B cell (primary cell): ENCODE measurements at regions not wholly inside any gene's neighbourhood (a gene's known extent, or its start where the extent isn't known, plus 50 kb on each side); places are given as distances from the start of the nearest gene placed in this dataset.

Experiments
- ATAC-seq: fragments of 200-7000 bp; cut with Tn5 transposase; one replicate; pipeline ENCODE4 v1.10.0; 2021; ENCODE audit warnings: low read depth, mild to moderate bottlenecking, moderate number of reproducible peaks, moderate library complexity
- CTCF ChIA-PET: fragments of 350-600 bp; sonication (Branson Sonifier 250); formaldehyde crosslinking; loops from one replicate; lab custom pipeline; 2021; ENCODE audit warnings: antibody characterized with exemption, inconsistent platforms; lab: Charles Lee
- POLR2A ChIA-PET: fragments of 350-600 bp; sonication (Branson Sonifier 250); formaldehyde crosslinking; loops from one replicate; lab custom pipeline; 2021; ENCODE audit warnings: antibody characterized with exemption; lab: Charles Lee
- DNase-seq: peaks from one replicate; pipeline ENCODE4 v3.0.0; 2013
- H2AFZ ChIP-seq: 2 replicates; pipeline ENCODE4 v1.6.1; 2012; ENCODE audit warnings: mild to moderate bottlenecking, low read depth, low read length; ENCODE audit not compliant: insufficient read depth, poor library complexity, severe bottlenecking
- H3K27ac ChIP-seq, 2 donors: 1 replicate in 1 of 2; 2 replicates in 1 of 2; pipeline ENCODE4 v1.5.1; 2012 to 2013; ENCODE audit warnings: low read length in 2 of 2, mild to moderate bottlenecking in 2 of 2, moderate library complexity in 1 of 2
- H3K27me3 ChIP-seq, 4 experiments: fragments of 200-600 bp in 1 of 4; sonication (generic) in 1 of 4; replicated peaks in 1 of 4; 1 replicate in 2 of 4; 2 replicates in 2 of 4; pipeline versions ENCODE4 v1.6.1 to v1.7.0; 2013 to 2016; ENCODE audit warnings: low read length in 3 of 4, mild to moderate bottlenecking in 2 of 4, mixed read lengths in 1 of 4, moderate library complexity in 1 of 4; ENCODE audit not compliant: insufficient read depth in 4 of 4, control insufficient read depth in 3 of 4; ENCODE audit errors: control extremely low read depth in 1 of 4
- H3K36me3 ChIP-seq, 2 experiments: replicated peaks in 1 of 2; 1 replicate in 1 of 2; 2 replicates in 1 of 2; pipeline versions ENCODE4 v1.6.1 to v1.7.1; 2013; ENCODE audit warnings: low read length in 1 of 2; ENCODE audit not compliant: insufficient read depth in 2 of 2, control insufficient read depth in 1 of 2; ENCODE audit errors: control extremely low read depth in 1 of 2, extremely low read depth in 1 of 2
- H3K4me1 ChIP-seq, 2 donors: fragments of 200-600 bp in 1 of 2; sonication (generic) in 1 of 2; 1 replicate in 1 of 2; 2 replicates in 1 of 2; pipeline versions ENCODE4 v1.5.1 to v1.6.1; 2013 to 2017; ENCODE audit warnings: low read length in 2 of 2; ENCODE audit not compliant: control insufficient read depth in 2 of 2, insufficient read depth in 2 of 2
- H3K4me2 ChIP-seq: replicated peaks from 2 replicates; pipeline ENCODE3; 2012; ENCODE audit warnings: mild to moderate bottlenecking, low read depth, low read length; ENCODE audit not compliant: poor library complexity, severe bottlenecking
- H3K4me3 ChIP-seq, 5 experiments: fragments of 200-600 bp in 1 of 5; sonication (generic) in 1 of 5; 1 replicate in 3 of 5; 2 replicates in 2 of 5; pipeline versions ENCODE4 v1.5.1 to v1.7.0; 2011 to 2016; ENCODE audit warnings: low read length in 4 of 5, mild to moderate bottlenecking in 4 of 5, low read depth in 2 of 5, control low read depth in 1 of 5, moderate library complexity in 1 of 5; ENCODE audit not compliant: insufficient read depth in 1 of 5; ENCODE audit errors: control extremely low read depth in 1 of 5, extremely low read depth in 1 of 5
- H3K79me2 ChIP-seq: fragments of 200-600 bp; sonication (generic); one replicate; pipeline ENCODE4 v1.6.0; 2016; ENCODE audit warnings: low read length; ENCODE audit not compliant: control insufficient read depth, insufficient read depth
- H3K9ac ChIP-seq: fragments of 200-600 bp; sonication (generic); 2 replicates; pipeline ENCODE4 v1.6.1; 2017; ENCODE audit warnings: mild to moderate bottlenecking, low read length, moderate library complexity
- H3K9me3 ChIP-seq, 3 donors: one replicate each; pipeline versions ENCODE4 v1.6.1 to v1.7.1; 2013; ENCODE audit warnings: low read length in 2 of 3; ENCODE audit not compliant: control insufficient read depth in 2 of 3, insufficient read depth in 1 of 3; ENCODE audit errors: control extremely low read depth in 1 of 3
- H4K20me1 ChIP-seq: 2 replicates; pipeline ENCODE4 v1.6.0; 2012; ENCODE audit warnings: mild to moderate bottlenecking, low read length; ENCODE audit not compliant: insufficient read depth, control insufficient read depth, poor library complexity, severe bottlenecking
- H3K27ac Mint-ChIP-seq: one replicate; pipeline ENCODE4 v1.8.0; 2021; ENCODE audit warnings: mixed read lengths
- H3K27me3 Mint-ChIP-seq: one replicate; pipeline ENCODE4 v1.8.0; 2021; ENCODE audit warnings: mixed read lengths
- H3K4me1 Mint-ChIP-seq: one replicate; pipeline ENCODE4 v1.8.0; 2021; ENCODE audit warnings: mixed read lengths
- H3K4me3 Mint-ChIP-seq: one replicate; pipeline ENCODE4 v1.8.0; 2021; ENCODE audit warnings: mixed read lengths
- H3K9me3 Mint-ChIP-seq: one replicate; pipeline ENCODE4 v1.8.0; 2022; ENCODE audit warnings: mixed read lengths; ENCODE audit not compliant: insufficient read depth
- CTCF ChIP-seq: fragments of 200-600 bp; IDR thresholded peaks from one replicate; pipeline ENCODE4 v1.8.0; 2022; ENCODE audit warnings: antibody characterized with exemption, mild to moderate bottlenecking
- EZH2 ChIP-seq: IDR thresholded peaks from 2 replicates; pipeline ENCODE4 v1.6.1; 2012; ENCODE audit warnings: borderline replicate concordance, low read depth, mild to moderate bottlenecking, moderate library complexity, low read length; ENCODE audit not compliant: insufficient read depth, poor library complexity, severe bottlenecking
- WGBS: methylation state at CpG from one replicate; pipeline ENCODE4 v1.1.5; 2013; ENCODE audit warnings: missing lambda C conversion rate; ENCODE audit not compliant: insufficient coverage; 5-methylcytosine and 5-hydroxymethylcytosine counted together
- intact Hi-C: fragments of 100-400 bp; cut with micrococcal nuclease; formaldehyde crosslinking; loops from one replicate; pipeline ENCODE4 v1.10.0; 2022

GRCh38 chr6:23424584-23424983 lies 701.4 kb upstream of the NRSN1 start:
- H3K79me2 ChIP-seq, result no peaks in the 10 kb centered on the region
- H3K27ac ChIP-seq, result no peak overlapping the region
- H3K4me3 ChIP-seq, result no peak overlapping the region
- H3K9me3 ChIP-seq, result peaks cover 0 to 11% (median 0%) of the 10 kb centered on the region in 3 donors
- no peak for ATAC-seq
- H3K36me3 ChIP-seq, result no peaks in the 10 kb centered on the region
- H3K27me3 ChIP-seq, result no peaks in the 10 kb centered on the region
- TF ChIP-seq EZH2, result no peak
- no peak for TF ChIP-seq CTCF
- no peak for DNase-seq
- Mint-ChIP-seq H3K4me1 (no peaks in the 10 kb centered on the region), H3K27me3 (no peaks in the 10 kb centered on the region), H3K27ac (no peak overlapping the region), H3K4me3 (no peak overlapping the region), H3K9me3 (peaks cover 5% of the 10 kb centered on the region)
- no peaks in the 10 kb centered on the region for H4K20me1 ChIP-seq
- no peaks in the 10 kb centered on the region for H3K4me1 ChIP-seq
- no peak overlapping the region for H3K4me2 ChIP-seq
- no peak overlapping the region for H3K9ac ChIP-seq
- H2AFZ ChIP-seq, result no peak overlapping the region
- CTCF ChIA-PET, result no interaction called here
- intact Hi-C loops, result no loop called here
- POLR2A ChIA-PET, result no interaction called here
- WGBS, result 90% methylated on average over 3 of the region's 3 CpGs

- Histone ChIP-seq H3K9ac (no peak overlapping the region), H4K20me1 (no peaks in the 10 kb centered on the region), H3K9me3 (peaks cover 0 to 4% (median 0%) of the 10 kb centered on the region in 3 donors), H3K4me2 (no peak overlapping the region), H3K36me3 (no peaks in the 10 kb centered on the region), H3K79me2 (no peaks in the 10 kb centered on the region), H3K4me3 (no peak overlapping the region), H3K27ac (no peak overlapping the region), H3K4me1 (no peaks in the 10 kb centered on the region), H3K27me3 (no peaks in the 10 kb centered on the region), H2AFZ (no peak overlapping the region)
- DNase-seq (no peak), ATAC-seq (no peak)
- intact Hi-C loops, result no loop called here
- Mint-ChIP-seq H3K4me1 (no peaks in the 10 kb centered on the region), H3K27me3 (no peaks in the 10 kb centered on the region), H3K9me3 (peaks cover 4% of the 10 kb centered on the region), H3K4me3 (no peak overlapping the region), H3K27ac (no peak overlapping the region)
- CTCF ChIA-PET, result no interaction called here
- POLR2A ChIA-PET, result no interaction called here
- TF ChIP-seq CTCF, result no peak
- TF ChIP-seq EZH2, result no peak
- WGBS, result no CpG with 5 or more reads among the region's 2 CpGs
Observed at GRCh38 chr6:23435126-23435525, 690.9 kb upstream of the NRSN1 start.
